AG10803 (cell line): ENCODE measurements at regions not wholly inside any gene's neighbourhood (a gene's known extent, or its start where the extent isn't known, plus 50 kb on each side); places are given as distances from the start of the nearest gene placed in this dataset.

ENCODE experiments used
- DNase-seq: peaks from one replicate; pipeline ENCODE4 v3.0.0; 2010; ENCODE audit warnings: low read depth
- H3K4me3 ChIP-seq: 2 replicates; pipeline ENCODE4 v1.5.1; 2011; ENCODE audit warnings: mild to moderate bottlenecking, low read length, control low read depth
- TF ChIP-seq, protein P1 (sequence below): conservative IDR thresholded peaks from 2 replicates; pipeline ENCODE4 v1.5.1; 2011; ENCODE audit warnings: mild to moderate bottlenecking, low read length, control low read depth, inconsistent platforms

DNA sequence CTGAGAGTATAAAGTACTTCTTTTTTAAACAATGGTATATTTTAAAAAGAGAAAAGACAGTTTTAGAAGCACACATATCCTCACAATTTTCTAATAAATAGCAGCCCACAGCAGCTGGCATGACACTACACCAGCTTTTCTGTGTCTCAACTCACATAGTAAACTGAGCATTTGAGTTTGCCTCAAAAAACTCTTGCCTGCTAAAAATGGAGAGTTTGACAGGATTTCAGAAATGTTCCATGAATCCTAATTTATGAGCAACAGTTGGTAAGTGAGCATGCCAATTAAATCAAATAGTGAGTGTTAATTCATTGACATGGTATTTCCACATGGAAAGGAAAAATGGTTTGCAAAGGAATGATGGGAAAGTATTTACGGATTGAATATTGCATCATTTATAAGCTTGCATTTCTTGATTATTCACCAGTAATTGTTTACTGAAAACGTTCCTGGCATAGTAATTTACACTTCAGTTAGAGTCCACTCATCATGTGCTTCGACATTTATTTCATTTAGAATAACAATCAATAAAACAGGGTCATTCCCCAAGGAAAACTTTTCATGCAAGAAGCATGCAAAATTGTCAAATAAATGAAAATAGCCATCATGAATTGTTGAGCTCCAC, 323.0 kb downstream of the EFNB2 start:
- DNase-seq: peak; percentile 94
- TF ChIP-seq, protein P1, sequence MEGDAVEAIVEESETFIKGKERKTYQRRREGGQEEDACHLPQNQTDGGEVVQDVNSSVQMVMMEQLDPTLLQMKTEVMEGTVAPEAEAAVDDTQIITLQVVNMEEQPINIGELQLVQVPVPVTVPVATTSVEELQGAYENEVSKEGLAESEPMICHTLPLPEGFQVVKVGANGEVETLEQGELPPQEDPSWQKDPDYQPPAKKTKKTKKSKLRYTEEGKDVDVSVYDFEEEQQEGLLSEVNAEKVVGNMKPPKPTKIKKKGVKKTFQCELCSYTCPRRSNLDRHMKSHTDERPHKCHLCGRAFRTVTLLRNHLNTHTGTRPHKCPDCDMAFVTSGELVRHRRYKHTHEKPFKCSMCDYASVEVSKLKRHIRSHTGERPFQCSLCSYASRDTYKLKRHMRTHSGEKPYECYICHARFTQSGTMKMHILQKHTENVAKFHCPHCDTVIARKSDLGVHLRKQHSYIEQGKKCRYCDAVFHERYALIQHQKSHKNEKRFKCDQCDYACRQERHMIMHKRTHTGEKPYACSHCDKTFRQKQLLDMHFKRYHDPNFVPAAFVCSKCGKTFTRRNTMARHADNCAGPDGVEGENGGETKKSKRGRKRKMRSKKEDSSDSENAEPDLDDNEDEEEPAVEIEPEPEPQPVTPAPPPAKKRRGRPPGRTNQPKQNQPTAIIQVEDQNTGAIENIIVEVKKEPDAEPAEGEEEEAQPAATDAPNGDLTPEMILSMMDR: no peak
- H3K4me3 ChIP-seq: no peak overlapping the region

DNA sequence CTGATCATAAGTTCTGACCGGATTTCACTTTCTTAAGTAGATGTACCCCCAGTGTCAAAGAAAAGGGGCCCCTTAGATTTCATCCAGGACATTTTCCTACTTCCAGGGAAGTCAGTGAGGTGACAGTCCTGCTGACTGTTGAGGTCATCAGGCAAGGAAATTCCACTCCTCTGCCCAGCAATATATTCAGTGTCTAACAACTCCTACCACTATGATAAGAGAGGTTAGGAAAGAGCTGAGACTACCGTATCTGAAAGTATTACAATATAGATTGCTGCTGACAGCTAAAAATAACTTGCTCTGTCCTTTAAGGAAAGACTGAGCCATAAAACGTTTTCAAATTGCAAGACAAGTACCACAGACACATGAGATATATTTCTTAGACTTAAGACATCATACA, 325.1 kb downstream of the EFNB2 start:
- H3K4me3 ChIP-seq: no peak overlapping the region
- TF ChIP-seq, protein P1: no peak
- no peak for DNase-seq

DNA sequence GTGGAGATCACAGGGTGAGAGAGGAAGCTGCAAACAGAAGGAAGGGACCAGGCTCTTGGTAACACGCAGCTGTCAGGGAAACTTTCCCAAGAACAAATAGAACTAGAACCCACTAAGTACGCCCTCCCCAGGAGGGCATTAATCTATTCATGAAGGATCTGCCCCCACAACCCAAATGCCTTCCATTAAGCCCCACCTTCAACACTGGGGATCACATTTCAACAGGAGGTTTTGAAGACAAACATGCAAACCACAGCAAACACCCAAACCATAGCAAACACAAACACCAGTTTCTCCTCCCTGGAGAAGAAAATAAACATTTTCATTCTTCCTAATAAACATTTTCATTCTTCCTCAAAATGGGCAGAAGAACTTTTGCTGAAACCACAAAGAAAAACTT, 329.6 kb downstream of the EFNB2 start:
- TF ChIP-seq, protein P1: no peak
- no peak overlapping the region for H3K4me3 ChIP-seq
- no peak for DNase-seq

DNA sequence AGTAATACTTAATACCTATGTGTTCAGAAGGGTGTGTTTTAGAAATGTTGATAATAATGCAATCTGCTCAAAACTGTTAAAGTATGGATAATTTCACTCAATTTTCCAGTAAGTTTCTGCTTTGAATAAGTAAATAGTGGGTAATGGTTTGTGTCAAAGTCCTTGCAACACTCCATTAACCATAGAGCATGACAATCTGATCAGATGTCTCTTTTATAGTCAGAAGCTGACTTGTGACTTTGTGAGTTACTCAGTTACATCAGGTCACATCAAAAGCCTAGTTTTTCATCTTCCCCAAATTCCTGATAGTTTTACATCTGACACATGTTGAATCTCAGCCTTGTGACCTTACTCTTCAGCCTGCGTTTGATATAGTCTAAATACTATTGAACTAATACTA, 338.0 kb downstream of the EFNB2 start:
- TF ChIP-seq, protein P1: no peak
- no peak for DNase-seq
- no peak overlapping the region for H3K4me3 ChIP-seq

DNA sequence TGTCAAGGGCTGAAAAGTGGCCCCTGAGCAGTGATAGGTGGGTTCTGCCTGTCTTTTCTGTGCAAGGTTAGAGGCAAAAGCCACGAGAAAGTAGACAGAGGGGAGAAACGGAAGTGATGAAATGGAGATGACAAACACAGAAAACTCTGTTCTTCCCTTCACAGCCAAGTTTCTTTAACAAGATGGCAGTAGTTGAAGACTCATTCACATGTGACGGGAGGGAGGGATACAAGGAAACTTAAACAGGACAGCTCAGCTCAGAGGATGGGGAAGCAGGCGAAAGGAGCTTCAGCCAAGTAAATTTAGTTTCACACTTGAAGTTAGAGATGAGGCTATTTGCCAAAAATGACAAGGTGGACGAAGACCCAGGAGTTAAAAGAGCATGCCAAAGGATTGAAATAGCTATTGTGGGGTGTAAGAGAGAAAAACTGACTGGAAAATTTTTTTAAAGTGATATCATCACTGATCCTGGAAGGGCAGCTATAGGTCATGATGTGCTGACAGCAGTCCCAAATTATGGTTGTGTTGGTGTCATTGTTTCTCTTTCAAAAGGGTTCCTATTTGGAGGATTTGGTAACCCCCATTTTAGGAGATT, 347.9 kb downstream of the EFNB2 start:
- no peak overlapping the region for H3K4me3 ChIP-seq
- DNase-seq: no peak
- TF ChIP-seq, protein P1: no peak

DNA sequence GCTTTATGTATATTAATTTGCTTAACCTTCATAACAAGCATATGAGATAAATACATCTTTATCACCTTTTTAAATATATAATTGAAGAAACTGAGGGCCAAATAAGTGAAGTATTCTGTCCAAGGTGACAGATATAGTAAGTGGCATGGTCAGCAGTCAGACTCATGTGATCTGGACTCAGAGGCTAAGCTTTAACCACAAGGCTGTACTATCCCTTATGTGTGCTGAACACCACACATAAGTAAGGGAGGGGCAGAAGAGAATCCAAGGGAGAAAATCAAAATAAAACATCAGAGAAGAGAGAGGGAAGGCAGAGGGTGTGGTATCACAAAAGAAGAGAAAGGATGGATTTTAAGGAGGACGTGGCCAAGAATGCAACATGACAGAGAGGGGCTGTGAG, 348.4 kb downstream of the EFNB2 start:
- TF ChIP-seq, protein P1: no peak
- no peak overlapping the region for H3K4me3 ChIP-seq
- no peak for DNase-seq

DNA sequence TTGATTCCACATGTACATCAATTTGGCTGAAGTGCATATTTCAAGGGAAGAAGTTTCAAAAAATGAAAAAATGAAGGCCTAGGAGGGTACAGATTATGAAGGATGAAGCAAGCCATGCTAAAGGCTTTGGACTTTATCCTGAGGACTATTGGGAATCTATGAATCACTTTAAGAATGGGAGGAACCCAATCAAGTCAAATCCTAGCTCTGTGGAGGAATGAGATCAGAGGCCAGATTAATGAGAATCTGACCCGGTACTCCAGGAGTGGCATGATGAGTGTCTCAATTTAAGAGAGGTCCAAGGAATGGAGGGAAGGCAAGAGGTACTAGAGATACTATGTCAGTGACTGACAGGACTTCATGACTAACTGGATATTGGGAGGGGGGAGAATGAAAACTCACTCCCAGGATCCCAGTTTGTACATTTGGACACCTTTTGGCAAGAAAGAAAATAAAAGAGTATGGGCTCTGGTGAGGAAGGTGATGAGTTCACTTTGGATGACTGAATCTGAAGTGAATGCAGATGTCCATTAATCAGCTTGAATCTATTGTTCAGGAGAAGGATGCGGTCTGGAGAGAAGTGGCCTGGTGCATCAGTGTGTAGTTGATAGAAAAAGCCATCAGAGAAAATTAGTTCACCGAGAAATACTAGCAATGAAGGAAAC, 349.0 kb downstream of the EFNB2 start:
- no peak for DNase-seq
- TF ChIP-seq, protein P1: no peak
- H3K4me3 ChIP-seq: no peak overlapping the region
